CD14-positive monocyte (primary cell): ENCODE measurements at regions not wholly inside any gene's neighbourhood (a gene's known extent, or its start where the extent isn't known, plus 50 kb on each side); places are given as distances from the start of the nearest gene placed in this dataset.

ENCODE experiments used
- DNase-seq, 3 donors: peaks; one replicate each; pipeline ENCODE4 v3.0.0-alpha.2; 2011 to 2022
- H2AFZ ChIP-seq: 2 replicates; pipeline ENCODE4 v1.6.0; 2012; ENCODE audit warnings: mild to moderate bottlenecking, low read depth, low read length, inconsistent platforms; ENCODE audit not compliant: insufficient read depth, poor library complexity, severe bottlenecking
- H3K27ac ChIP-seq, 2 donors: 1 replicate in 1 of 2; 2 replicates in 1 of 2; pipeline ENCODE4 v1.5.1; 2012 to 2013; ENCODE audit warnings: low read length in 2 of 2, control low read depth in 1 of 2, inconsistent platforms in 1 of 2, low read depth in 1 of 2, mild to moderate bottlenecking in 1 of 2
- H3K27me3 ChIP-seq, 2 donors: one replicate each; pipeline versions ENCODE4 v1.6.0 to v1.6.1; 2011 to 2013; ENCODE audit warnings: low read length in 2 of 2; ENCODE audit not compliant: control insufficient read depth in 2 of 2, insufficient read depth in 2 of 2
- H3K36me3 ChIP-seq, 2 donors: replicated peaks in 1 of 2; 1 replicate in 1 of 2; 2 replicates in 1 of 2; pipeline versions ENCODE4 v1.5.1 to v1.6.1; 2012 to 2013; ENCODE audit warnings: low read length in 2 of 2, control low read depth in 1 of 2, inconsistent platforms in 1 of 2, mild to moderate bottlenecking in 1 of 2; ENCODE audit not compliant: insufficient read depth in 2 of 2, control insufficient read depth in 1 of 2
- H3K4me1 ChIP-seq, 2 donors: 1 replicate in 1 of 2; 2 replicates in 1 of 2; pipeline versions ENCODE4 v1.5.1 to v1.6.1; 2012 to 2013; ENCODE audit warnings: low read length in 2 of 2, control low read depth in 1 of 2, inconsistent platforms in 1 of 2, mild to moderate bottlenecking in 1 of 2, moderate library complexity in 1 of 2; ENCODE audit not compliant: insufficient read depth in 2 of 2, control insufficient read depth in 1 of 2
- H3K4me2 ChIP-seq: replicated peaks from 2 replicates; pipeline ENCODE3; 2012; ENCODE audit warnings: low read length, moderate library complexity, mild to moderate bottlenecking; ENCODE audit not compliant: poor library complexity, severe bottlenecking; ENCODE audit errors: extremely low read depth
- H3K4me3 ChIP-seq, 3 experiments: fragments of 200-600 bp in 1 of 3; sonication (generic) in 1 of 3; replicated peaks in 1 of 3; 1 replicate in 2 of 3; 2 replicates in 1 of 3; pipeline ENCODE4 v1.5.1; 2011 to 2013; ENCODE audit warnings: low read length in 3 of 3, mild to moderate bottlenecking in 3 of 3, control low read depth in 2 of 3, low read depth in 2 of 3, inconsistent platforms in 1 of 3, moderate library complexity in 1 of 3
- H3K79me2 ChIP-seq: 2 replicates; pipeline ENCODE4 v1.6.0; 2012; ENCODE audit warnings: mild to moderate bottlenecking, control low read depth, inconsistent platforms, low read length, moderate library complexity; ENCODE audit not compliant: insufficient read depth
- H3K9ac ChIP-seq: 2 replicates; pipeline ENCODE4 v1.6.0; 2017; ENCODE audit warnings: low read length, mild to moderate bottlenecking; ENCODE audit not compliant: insufficient read depth, poor library complexity, severe bottlenecking
- H3K9me3 ChIP-seq, 2 donors: replicated peaks in 1 of 2; 1 replicate in 1 of 2; 2 replicates in 1 of 2; pipeline versions ENCODE4 v1.5.1 to v1.6.1; 2012 to 2013; ENCODE audit warnings: low read length in 2 of 2, control low read depth in 1 of 2; ENCODE audit not compliant: control insufficient read depth in 1 of 2, insufficient read depth in 1 of 2
- H4K20me1 ChIP-seq: 2 replicates; pipeline ENCODE4 v1.6.0; 2012; ENCODE audit warnings: mild to moderate bottlenecking, low read length, control low read depth, moderate library complexity; ENCODE audit not compliant: insufficient read depth
- H3K27ac Mint-ChIP-seq, 7 donors: one replicate each; pipeline ENCODE4 v1.8.0; 2020; ENCODE audit warnings: mild to moderate bottlenecking in 7 of 7, mixed read lengths in 7 of 7, moderate library complexity in 6 of 7, inconsistent platforms in 2 of 7
- H3K27me3 Mint-ChIP-seq, 3 donors: one replicate each; pipeline ENCODE4 v1.8.0; 2021 to 2022; ENCODE audit warnings: low read depth in 3 of 3, mild to moderate bottlenecking in 3 of 3, mixed read lengths in 3 of 3, moderate library complexity in 3 of 3, inconsistent platforms in 1 of 3
- H3K36me3 Mint-ChIP-seq, 2 donors: one replicate each; pipeline ENCODE4 v1.8.0; 2020; ENCODE audit warnings: mixed read lengths in 2 of 2, inconsistent platforms in 1 of 2, mild to moderate bottlenecking in 1 of 2
- H3K4me1 Mint-ChIP-seq: one replicate; pipeline ENCODE4 v1.8.0; 2020; ENCODE audit warnings: mild to moderate bottlenecking, mixed read lengths
- H3K4me3 Mint-ChIP-seq, 2 donors: one replicate each; pipeline ENCODE4 v1.8.0; 2020; ENCODE audit warnings: mild to moderate bottlenecking in 2 of 2, mixed read lengths in 2 of 2, moderate library complexity in 1 of 2
- H3K9me3 Mint-ChIP-seq, 7 donors: one replicate each; pipeline ENCODE4 v1.8.0; 2020 to 2022; ENCODE audit warnings: mixed read lengths in 7 of 7, mild to moderate bottlenecking in 6 of 7, moderate library complexity in 6 of 7, inconsistent platforms in 2 of 7
- WGBS: methylation state at CpG from one replicate; pipeline ENCODE4 v1.1.5; 2013; ENCODE audit warnings: missing lambda C conversion rate; ENCODE audit not compliant: insufficient coverage; 5-methylcytosine and 5-hydroxymethylcytosine counted together
- intact Hi-C, 2 donors: fragments of 100-400 bp; cut with micrococcal nuclease; formaldehyde crosslinking; loops; one replicate each; pipeline versions ENCODE4 v1.15.0 to v1.15.1; 2023
- TF ChIP-seq, protein P1 (sequence below): fragments of 200-600 bp; IDR thresholded peaks from one replicate; pipeline ENCODE4 v1.8.0; 2022; ENCODE audit warnings: antibody characterized with exemption, mild to moderate bottlenecking

- H3K9me3 Mint-ChIP-seq, result peaks cover 0 to 7% (median 4%) of the 10 kb centered on the region in 7 donors
- WGBS, result no CpG with 5 or more reads among the region's 2 CpGs
- no peaks in the 10 kb centered on the region for H3K36me3 ChIP-seq
- no peaks in the 10 kb centered on the region for H3K27me3 ChIP-seq
- H3K79me2 ChIP-seq, result no peaks in the 10 kb centered on the region
- H3K4me1 ChIP-seq, result peaks cover 14 to 36% of the 10 kb centered on the region in 2 donors
- H3K4me3 ChIP-seq, result no peak overlapping the region
- TF ChIP-seq, protein P1, sequence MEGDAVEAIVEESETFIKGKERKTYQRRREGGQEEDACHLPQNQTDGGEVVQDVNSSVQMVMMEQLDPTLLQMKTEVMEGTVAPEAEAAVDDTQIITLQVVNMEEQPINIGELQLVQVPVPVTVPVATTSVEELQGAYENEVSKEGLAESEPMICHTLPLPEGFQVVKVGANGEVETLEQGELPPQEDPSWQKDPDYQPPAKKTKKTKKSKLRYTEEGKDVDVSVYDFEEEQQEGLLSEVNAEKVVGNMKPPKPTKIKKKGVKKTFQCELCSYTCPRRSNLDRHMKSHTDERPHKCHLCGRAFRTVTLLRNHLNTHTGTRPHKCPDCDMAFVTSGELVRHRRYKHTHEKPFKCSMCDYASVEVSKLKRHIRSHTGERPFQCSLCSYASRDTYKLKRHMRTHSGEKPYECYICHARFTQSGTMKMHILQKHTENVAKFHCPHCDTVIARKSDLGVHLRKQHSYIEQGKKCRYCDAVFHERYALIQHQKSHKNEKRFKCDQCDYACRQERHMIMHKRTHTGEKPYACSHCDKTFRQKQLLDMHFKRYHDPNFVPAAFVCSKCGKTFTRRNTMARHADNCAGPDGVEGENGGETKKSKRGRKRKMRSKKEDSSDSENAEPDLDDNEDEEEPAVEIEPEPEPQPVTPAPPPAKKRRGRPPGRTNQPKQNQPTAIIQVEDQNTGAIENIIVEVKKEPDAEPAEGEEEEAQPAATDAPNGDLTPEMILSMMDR, result no peak
- DNase-seq, result no peak
- no peaks in the 10 kb centered on the region for H4K20me1 ChIP-seq
- H3K4me3 Mint-ChIP-seq, result no peak overlapping the region
- no peaks in the 10 kb centered on the region for H3K36me3 Mint-ChIP-seq
- H3K27me3 Mint-ChIP-seq, result peaks cover 0 to 2% (median 0%) of the 10 kb centered on the region in 3 donors
- no peak overlapping the region for H3K4me2 ChIP-seq
- no peaks in the 10 kb centered on the region for H3K9me3 ChIP-seq
- H3K27ac Mint-ChIP-seq, result no peak overlapping the region
- no peak overlapping the region for H3K9ac ChIP-seq
- H3K27ac ChIP-seq, result no peak overlapping the region
- no peak overlapping the region for H2AFZ ChIP-seq
- intact Hi-C loops, result no loop called here
- H3K4me1 Mint-ChIP-seq, result peaks cover 15% of the 10 kb centered on the region
Measured at GRCh38 chr17:69762766-69763165, 312.3 kb upstream of the KCNJ16 start.

DNA sequence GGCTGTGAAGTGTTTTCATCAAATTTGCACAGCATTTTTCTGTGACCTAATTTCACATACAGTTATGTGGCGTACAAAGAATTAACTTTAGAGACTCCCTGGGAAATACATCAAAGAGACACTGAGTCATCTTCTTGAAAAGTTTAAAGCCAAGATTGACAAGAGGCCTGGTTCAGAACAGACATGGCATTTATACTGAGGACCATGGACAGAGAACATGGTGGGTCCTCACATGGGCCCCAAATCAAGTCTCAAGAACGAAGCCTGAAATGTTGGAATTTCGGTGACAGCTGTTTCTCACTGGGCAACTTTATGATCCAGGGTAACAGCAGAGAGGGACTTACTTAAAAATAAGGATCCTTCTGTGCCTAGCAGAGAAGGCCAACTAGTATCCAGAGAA lies 311.5 kb upstream of the KCNJ16 start:
- Histone ChIP-seq H3K9me3 (no peaks in the 10 kb centered on the region), H3K27me3 (no peaks in the 10 kb centered on the region), H3K79me2 (no peaks in the 10 kb centered on the region), H2AFZ (no peak overlapping the region), H3K27ac (no peak overlapping the region), H3K4me1 (peaks cover 8 to 29% of the 10 kb centered on the region in 2 donors), H3K9ac (no peak overlapping the region), H3K4me3 (no peak overlapping the region), H3K36me3 (no peaks in the 10 kb centered on the region), H4K20me1 (no peaks in the 10 kb centered on the region), H3K4me2 (no peak overlapping the region)
- no peak overlapping the region for H3K27ac Mint-ChIP-seq
- H3K27me3 Mint-ChIP-seq, result peaks cover 0 to 2% (median 0%) of the 10 kb centered on the region in 3 donors
- no peak for DNase-seq
- intact Hi-C loops, result no loop called here
- H3K36me3 Mint-ChIP-seq, result no peaks in the 10 kb centered on the region
- 93% methylated on average over 3 of the region's 3 CpGs for WGBS
- TF ChIP-seq, protein P1, result no peak
- peaks cover 7% of the 10 kb centered on the region for H3K4me1 Mint-ChIP-seq
- no peak overlapping the region for H3K4me3 Mint-ChIP-seq
- peaks cover 0 to 7% (median 3%) of the 10 kb centered on the region in 7 donors for H3K9me3 Mint-ChIP-seq
